GM23338 (cell line): ENCODE measurements at regions not wholly inside any gene's neighbourhood (a gene's known extent, or its start where the extent isn't known, plus 50 kb on each side); places are given as distances from the start of the nearest gene placed in this dataset.

ENCODE experiments used
- CREB1 ChIP-seq: fragments of 250-450 bp; sonication (Bioruptor Pico); IDR thresholded peaks from 2 replicates; pipeline ENCODE4 v1.5.0; 2020; ENCODE audit warnings: low read depth, mild to moderate bottlenecking, moderate library complexity
- CTCF ChIP-seq, 2 experiments: fragments of 200-600 bp in 1 of 2; sonication (generic) in 1 of 2; conservative IDR thresholded peaks; 2 replicates each; pipeline versions ENCODE4 v1.5.1 to v1.6.1; 2016 to 2017; ENCODE audit warnings: antibody characterized with exemption in 2 of 2, low read depth in 2 of 2, mild to moderate bottlenecking in 2 of 2, moderate library complexity in 1 of 2
- ETS1 ChIP-seq: IDR thresholded peaks from 2 replicates; pipeline ENCODE4 v1.6.1; 2016; ENCODE audit warnings: antibody characterized with exemption
- EZH2 ChIP-seq: fragments of 200-600 bp; sonication (generic); IDR thresholded peaks from one replicate; pipeline ENCODE4 v1.8.0; 2017; ENCODE audit warnings: antibody characterized with exemption, mild to moderate bottlenecking, low read depth; ENCODE audit not compliant: unreplicated experiment
- EZH2phosphoT487 ChIP-seq: fragments of 200-600 bp; sonication (generic); IDR thresholded peaks from one replicate; pipeline ENCODE4 v1.8.1; 2018; ENCODE audit warnings: antibody characterized with exemption; ENCODE audit not compliant: unreplicated experiment
- JUNB ChIP-seq: IDR thresholded peaks from one replicate; pipeline ENCODE4 v1.6.1; 2016; ENCODE audit warnings: antibody characterized with exemption; ENCODE audit not compliant: unreplicated experiment
- POLR2AphosphoS5 ChIP-seq: IDR thresholded peaks from 2 replicates; pipeline ENCODE4 v1.6.1; 2016; ENCODE audit warnings: antibody characterized with exemption, low read depth
- REST ChIP-seq: IDR thresholded peaks from one replicate; pipeline ENCODE4 v1.6.1; 2018; ENCODE audit warnings: antibody characterized with exemption; ENCODE audit not compliant: unreplicated experiment
- STAT1 ChIP-seq: IDR thresholded peaks from one replicate; pipeline ENCODE4 v1.6.1; 2016; ENCODE audit warnings: antibody characterized with exemption; ENCODE audit not compliant: unreplicated experiment

GRCh38 chr2:129709001-129709955, 270.2 kb upstream of the RAB6C start:
- no peak for TF ChIP-seq EZH2phosphoT487
- no peak for TF ChIP-seq CTCF (conservative IDR thresholded peaks at IDR 0.05; ENCODE audit: low read depth in 2 of 2)
- no peak for TF ChIP-seq POLR2AphosphoS5
- no peak for TF ChIP-seq CREB1 (CRISPR knock-in tag)
- no peak for TF ChIP-seq EZH2
- TF ChIP-seq REST, result no peak
- TF ChIP-seq JUNB, result no peak
- no peak for TF ChIP-seq STAT1
- TF ChIP-seq ETS1, result no peak
